ENCODE measurements at regions not wholly inside any gene's neighbourhood (a gene's known extent, or its start where the extent isn't known, plus 50 kb on each side); places are given as distances from the start of the nearest gene placed in this dataset.

DNA sequence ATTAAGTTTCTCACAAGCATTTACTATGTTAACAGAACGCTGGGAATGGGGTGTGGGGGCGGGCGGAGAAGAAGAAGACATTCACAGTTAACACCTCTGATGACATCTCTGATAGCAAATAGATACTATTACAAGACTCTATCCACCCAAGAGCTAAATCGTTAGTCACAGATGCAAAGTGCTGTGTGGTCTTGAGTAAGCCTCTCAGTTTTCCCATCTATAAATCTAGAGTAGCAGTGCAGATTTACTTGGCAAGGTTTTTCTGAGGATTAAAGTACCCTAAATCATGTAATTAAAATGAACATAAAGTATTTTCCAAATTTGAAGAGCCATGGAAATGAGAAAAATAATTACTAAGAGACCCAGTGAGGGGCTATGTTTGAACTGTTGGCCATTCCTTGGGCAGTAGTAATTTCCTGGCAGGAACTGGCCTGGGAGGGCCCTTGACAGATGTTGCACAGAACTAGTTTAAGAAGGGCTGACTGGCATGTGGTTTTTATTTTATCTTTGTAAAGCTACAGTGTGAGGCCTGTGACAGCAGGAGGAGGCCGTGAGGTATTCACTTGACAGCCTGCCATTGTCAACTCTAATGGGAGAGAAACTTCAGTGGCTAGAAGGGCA, 58.7 kb upstream of the APOBEC4 start:
- peak; percentile 29 for DNase-seq (ENCODE audit: extremely low read depth, low read depth, low spot score)

DNA sequence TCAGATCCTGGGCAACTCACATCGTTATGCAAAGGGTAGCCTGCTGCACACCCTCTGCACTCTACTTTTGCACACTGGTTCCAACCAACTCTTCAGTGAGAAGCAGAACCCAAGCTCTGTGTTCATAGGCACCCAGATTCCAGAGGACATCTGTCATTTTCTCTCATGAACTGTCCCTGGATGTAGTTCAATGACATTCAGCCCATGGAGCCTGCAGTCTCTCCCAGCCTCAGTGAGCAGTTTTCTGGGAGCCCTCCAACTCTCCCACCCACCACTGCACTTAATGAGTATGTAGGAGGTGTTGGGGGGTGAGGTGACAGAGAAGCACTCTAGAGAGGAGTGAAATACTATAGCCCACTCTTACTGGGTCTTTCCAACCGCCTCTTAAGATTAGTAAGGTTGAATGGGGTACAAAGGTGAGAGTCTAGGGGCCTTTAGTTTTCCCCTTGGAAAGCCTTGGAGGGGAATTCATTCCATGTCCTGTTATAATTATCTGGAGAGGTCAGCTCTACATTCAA, 58.1 kb upstream of the APOBEC4 start:
- no peak for DNase-seq (ENCODE audit: extremely low read depth, low read depth, low spot score)

DNA sequence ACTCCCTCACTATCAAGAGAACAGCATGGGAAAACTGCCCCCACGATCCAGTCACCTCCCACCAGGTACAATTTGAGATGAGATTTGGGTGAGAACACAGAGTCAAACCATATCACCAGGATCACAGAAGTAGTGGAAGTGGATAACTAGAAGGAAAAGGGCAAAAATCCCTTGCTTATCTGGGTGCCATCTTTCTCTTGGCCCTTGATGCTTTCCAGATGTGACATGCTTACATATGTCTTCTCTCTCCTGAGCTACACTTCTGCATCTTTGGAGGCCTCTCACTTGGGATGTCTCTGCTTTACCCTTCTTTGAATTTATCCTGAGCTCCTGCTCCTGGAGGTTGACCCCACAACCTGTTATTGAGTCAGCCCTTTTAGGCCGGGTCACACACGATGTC, 57.6 kb upstream of the APOBEC4 start:
- no peak for DNase-seq (ENCODE audit: extremely low read depth, low read depth, low spot score)

DNA sequence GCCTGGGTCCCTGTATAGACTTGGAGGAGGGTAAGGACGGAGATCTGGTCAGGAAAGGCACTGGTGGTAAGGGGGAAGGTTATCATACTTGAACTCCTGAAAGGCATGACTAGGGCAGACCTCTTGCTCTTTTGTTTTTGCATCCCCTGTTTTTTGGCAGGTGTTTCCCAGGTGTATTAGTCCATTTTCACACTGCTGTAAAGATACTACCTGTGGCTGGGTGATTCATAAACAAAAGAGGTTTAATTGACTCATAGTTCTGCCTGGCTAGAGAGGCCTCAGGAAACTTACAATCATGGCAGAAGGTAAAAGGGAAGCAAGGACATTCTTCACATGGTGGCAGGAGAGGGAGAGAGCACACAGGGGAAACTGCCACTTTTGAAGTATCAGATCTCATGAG, 57.2 kb upstream of the APOBEC4 start:
- no peak for DNase-seq (ENCODE audit: extremely low read depth, low read depth, low spot score)

DNA sequence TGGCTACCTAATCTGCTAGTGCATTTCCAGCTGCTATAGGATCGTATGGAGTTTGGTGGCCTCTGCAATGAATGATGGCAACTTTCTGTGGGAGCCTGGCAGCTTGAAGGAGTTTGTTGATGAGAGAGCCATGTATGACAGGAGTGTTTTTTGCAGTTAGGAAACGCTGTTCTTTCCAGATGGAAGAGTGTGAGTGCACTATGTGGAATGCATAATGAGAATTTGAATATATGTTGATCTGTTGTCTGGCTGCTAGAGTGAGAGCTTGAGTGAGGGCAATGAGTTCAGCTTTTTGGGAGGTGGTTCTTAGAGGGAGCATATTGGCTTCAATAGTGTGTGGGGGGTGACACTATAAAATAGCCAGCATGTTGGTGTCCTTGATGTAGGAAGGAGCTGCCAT, 51.0 kb upstream of the APOBEC4 start:
- no peak for DNase-seq (ENCODE audit: extremely low read depth, low read depth, low spot score)
